Right lobe of liver (tissue), 6 donors: ENCODE measurements at regions not wholly inside any gene's neighbourhood (a gene's known extent, or its start where the extent isn't known, plus 50 kb on each side); places are given as distances from the start of the nearest gene placed in this dataset.

ENCODE experiments used
- ATAC-seq, 4 donors: fragments of 200-7000 bp; cut with Tn5 transposase; one replicate each; pipeline ENCODE4 v1.9.1; 2020; ENCODE audit warnings: mild to moderate bottlenecking in 4 of 4, moderate library complexity in 4 of 4
- DNase-seq, 3 donors: peaks; one replicate each; pipeline ENCODE4 v3.0.0-alpha.2; 2020
- H3K27ac ChIP-seq, 3 donors: fragments of 200-600 bp; one replicate each; pipeline ENCODE4 v1.8.0; 2022
- H3K27me3 ChIP-seq, 2 donors: fragments of 200-600 bp; one replicate each; pipeline ENCODE4 v1.8.0; 2022
- H3K36me3 ChIP-seq, 4 donors: fragments of 200-600 bp; sonication (generic) in 1 of 4; one replicate each; pipeline versions ENCODE4 v1.5.1 to v1.8.0; 2017 to 2022; ENCODE audit warnings: control low read depth in 1 of 4
- H3K4me1 ChIP-seq, 4 donors: fragments of 200-600 bp; sonication (generic) in 1 of 4; one replicate each; pipeline versions ENCODE4 v1.5.1 to v1.8.0; 2017 to 2022; ENCODE audit warnings: control low read depth in 1 of 4
- H3K4me3 ChIP-seq, 3 donors: fragments of 200-600 bp; one replicate each; pipeline ENCODE4 v1.8.0; 2022
- H3K9me3 ChIP-seq, 4 donors: fragments of 200-600 bp; sonication (generic) in 1 of 4; one replicate each; pipeline versions ENCODE4 v1.5.1 to v1.8.0; 2017 to 2022; ENCODE audit warnings: control low read depth in 1 of 4
- CTCF ChIP-seq, 4 donors: fragments of 200-600 bp in 3 of 4; fragments of 450-650 bp in 1 of 4; IDR thresholded peaks; one replicate each; pipeline versions ENCODE4 v1.5.1 to v1.8.0; 2016 to 2022; ENCODE audit warnings: antibody characterized with exemption in 4 of 4, mild to moderate bottlenecking in 2 of 4
- POLR2A ChIP-seq: fragments of 450-650 bp; IDR thresholded peaks from one replicate; pipeline ENCODE4 v1.6.1; 2017; ENCODE audit warnings: antibody characterized with exemption, mild to moderate bottlenecking
- WGBS: methylation state at CpG from one replicate; pipeline ENCODE4 v1.1.6; 2018; ENCODE audit warnings: low coverage, low lambda C conversion rate; ENCODE audit not compliant: insufficient coverage; ENCODE audit errors: missing lambda C conversion rate; 5-methylcytosine and 5-hydroxymethylcytosine counted together
- intact Hi-C, 2 donors: fragments of 100-400 bp; cut with DNase I; formaldehyde crosslinking; loops; one replicate each; pipeline versions ENCODE4 v1.11.2 to v1.14.1; 2022
- donor health status: DM: no; HTN: yes; CAD: no.
- donor health status: DM: no; HTN: no; CAD: no.
- donor health status: DM: no; HTN: no; CAD: no.
- donor health status: DM: no; HTN: yes; CAD: no.
- donor health status: DM: no; HTN: yes; CAD: no.

DNA sequence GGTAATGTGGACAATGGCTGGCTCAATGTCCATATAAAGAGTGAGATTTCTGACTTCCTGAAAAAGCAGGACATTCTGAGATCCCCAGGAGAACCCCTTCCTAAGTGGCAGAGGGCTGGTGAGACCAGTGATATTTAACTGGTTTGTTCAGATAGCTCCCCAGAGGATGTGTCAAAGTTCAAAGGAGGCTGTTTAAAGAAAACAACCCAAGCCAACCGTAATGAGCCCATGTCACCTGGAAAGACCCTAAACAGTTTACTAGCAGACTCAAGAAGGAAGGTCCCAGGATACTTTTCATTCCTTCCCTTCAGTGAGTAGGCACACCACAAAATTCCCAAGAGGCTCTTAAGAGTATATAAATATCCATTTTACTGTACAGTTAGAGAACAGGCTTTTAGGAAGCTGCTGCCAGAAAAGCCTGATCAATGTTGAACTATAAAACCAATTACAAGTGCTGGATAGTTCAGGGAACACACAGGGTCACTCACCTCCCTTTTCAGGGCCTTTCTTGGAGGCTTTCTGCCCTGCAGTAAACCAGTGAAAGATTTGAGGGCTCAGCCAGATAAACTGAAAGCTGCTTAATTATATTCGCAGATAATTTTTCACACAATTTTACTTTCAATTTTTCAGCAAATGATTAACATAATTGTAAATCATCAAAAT is 293.5 kb downstream of the ASXL3 start:
- ATAC-seq (peak; percentile 81 to 92 (median 86)), DNase-seq (peak in 1 of 3 donors; percentile 46)
- TF ChIP-seq POLR2A (no peak), CTCF (IDR thresholded peaks at IDR 0.05) (no peak)
- 23% methylated on average over 2 of the region's 2 CpGs for WGBS
- intact Hi-C loops = no loop called here
- Histone ChIP-seq H3K4me1 (peaks cover 0 to 33% (median 11%) of the 10 kb centered on the region in 4 donors), H3K36me3 (no peaks in the 10 kb centered on the region), H3K4me3 (no peak overlapping the region), H3K27me3 (no peaks in the 10 kb centered on the region), H3K27ac (peak overlapping the region in 2 of 3 donors; percentile 31 to 71), H3K9me3 (no peaks in the 10 kb centered on the region)

- Histone ChIP-seq H3K4me3 (no peak overlapping the region), H3K27me3 (no peaks in the 10 kb centered on the region), H3K27ac (no peak overlapping the region), H3K4me1 (peaks cover 0 to 41% (median 10%) of the 10 kb centered on the region in 4 donors), H3K9me3 (no peaks in the 10 kb centered on the region), H3K36me3 (no peaks in the 10 kb centered on the region)
- DNase-seq (no peak), ATAC-seq (peak in 1 of 4 donors; percentile 39)
- TF ChIP-seq CTCF (IDR thresholded peaks at IDR 0.05) (no peak), POLR2A (no peak)
- intact Hi-C loops = no loop called here
These were observed 292.0 kb downstream of the ASXL3 start for GRCh38 chr18:33870059-33870458.

GRCh38 chr18:33866386-33866785 is 288.4 kb downstream of the ASXL3 start:
- ATAC-seq (peak; percentile 87 to 92 (median 88)), DNase-seq (no peak)
- Histone ChIP-seq H3K9me3 (no peaks in the 10 kb centered on the region), H3K4me1 (peaks cover 0 to 29% (median 4%) of the 10 kb centered on the region in 4 donors), H3K4me3 (no peak overlapping the region), H3K27me3 (no peaks in the 10 kb centered on the region), H3K27ac (peak overlapping the region in 1 of 3 donors; percentile 62), H3K36me3 (no peaks in the 10 kb centered on the region)
- TF ChIP-seq CTCF (IDR thresholded peaks at IDR 0.05) (no peak), POLR2A (no peak)
- 20% methylated on average over 1 of the region's 1 CpG for WGBS
- intact Hi-C loops = no loop called here

GRCh38 chr18:33863912-33864311 is 285.9 kb downstream of the ASXL3 start:
- Histone ChIP-seq H3K4me1 (peaks cover 0 to 17% (median 0%) of the 10 kb centered on the region in 4 donors), H3K4me3 (no peak overlapping the region), H3K27me3 (no peaks in the 10 kb centered on the region), H3K36me3 (no peaks in the 10 kb centered on the region), H3K9me3 (no peaks in the 10 kb centered on the region), H3K27ac (no peak overlapping the region)
- WGBS = no CpG with 5 or more reads among the region's 1 CpG
- DNase-seq = no peak
- no peak for ATAC-seq
- intact Hi-C loops = no loop called here
- TF ChIP-seq CTCF (IDR thresholded peaks at IDR 0.05) = no peak
- no peak for TF ChIP-seq POLR2A

- Histone ChIP-seq H3K4me1 (no peaks in the 10 kb centered on the region), H3K27ac (no peak overlapping the region), H3K27me3 (no peaks in the 10 kb centered on the region), H3K4me3 (peak overlapping the region; percentile 5 to 28 (median 6)), H3K36me3 (no peaks in the 10 kb centered on the region), H3K9me3 (no peaks in the 10 kb centered on the region)
- no peak for DNase-seq
- peak; percentile 61 to 87 (median 78) for ATAC-seq
- 17% methylated on average over 2 of the region's 2 CpGs for WGBS
- intact Hi-C loops = no loop called here
- TF ChIP-seq POLR2A (no peak), CTCF (IDR thresholded peaks at IDR 0.05) (no peak)
These were observed 276.8 kb downstream of the ASXL3 start for GRCh38 chr18:33854827-33855139.
